ENCODE measurements at regions not wholly inside any gene's neighbourhood (a gene's known extent, or its start where the extent isn't known, plus 50 kb on each side); places are given as distances from the start of the nearest gene placed in this dataset.

DNA sequence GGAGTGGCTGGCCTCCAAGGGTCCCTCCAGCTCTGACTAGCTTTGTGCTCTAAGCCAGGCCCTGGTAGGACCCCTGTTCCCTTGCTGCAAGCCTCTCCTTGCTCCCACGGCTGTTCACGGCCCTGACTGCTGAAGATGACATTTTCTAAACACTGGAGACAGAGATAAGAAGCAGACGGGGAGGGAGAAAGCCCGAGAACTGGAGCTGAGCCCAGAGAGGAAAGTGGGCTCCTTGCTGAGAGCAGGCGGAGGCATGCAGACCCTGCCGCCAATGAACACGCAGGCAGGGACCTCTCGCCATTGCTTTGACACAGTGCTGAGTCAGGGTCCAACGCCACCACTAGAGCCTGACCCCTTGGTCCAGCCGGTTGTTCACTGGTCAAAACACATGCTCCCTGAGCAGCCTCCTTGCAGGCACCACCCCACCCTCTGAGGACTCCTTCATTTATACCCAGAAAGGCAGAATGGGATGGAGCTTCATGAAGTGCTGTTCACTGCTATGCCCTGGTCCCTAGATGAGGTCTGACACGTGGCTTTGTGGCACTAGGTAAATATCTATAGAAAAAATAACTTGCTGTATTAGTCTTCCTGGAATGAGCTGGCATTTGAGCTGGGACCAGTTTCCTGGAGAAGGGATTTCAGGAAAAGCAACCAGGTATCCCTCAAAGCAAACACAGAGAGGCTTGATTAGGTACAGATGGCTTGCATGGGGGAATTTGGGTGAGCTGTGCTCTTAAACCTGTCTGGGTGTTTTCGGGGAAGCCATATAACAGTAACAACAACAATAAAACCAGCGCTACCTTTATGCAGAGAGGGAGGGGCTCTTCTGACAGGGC is 65.7 kb downstream of the MCFD2 start:
- TF ChIP-seq POLR2A (IDR thresholded peaks at IDR 0.05; ENCODE audit: low read length) = no peak
- TF ChIP-seq GATA1 (IDR thresholded peaks at IDR 0.05; ENCODE audit: low read depth, low read length) = no peak
